ENCODE measurements at regions not wholly inside any gene's neighbourhood (a gene's known extent, or its start where the extent isn't known, plus 50 kb on each side); places are given as distances from the start of the nearest gene placed in this dataset.

DNA sequence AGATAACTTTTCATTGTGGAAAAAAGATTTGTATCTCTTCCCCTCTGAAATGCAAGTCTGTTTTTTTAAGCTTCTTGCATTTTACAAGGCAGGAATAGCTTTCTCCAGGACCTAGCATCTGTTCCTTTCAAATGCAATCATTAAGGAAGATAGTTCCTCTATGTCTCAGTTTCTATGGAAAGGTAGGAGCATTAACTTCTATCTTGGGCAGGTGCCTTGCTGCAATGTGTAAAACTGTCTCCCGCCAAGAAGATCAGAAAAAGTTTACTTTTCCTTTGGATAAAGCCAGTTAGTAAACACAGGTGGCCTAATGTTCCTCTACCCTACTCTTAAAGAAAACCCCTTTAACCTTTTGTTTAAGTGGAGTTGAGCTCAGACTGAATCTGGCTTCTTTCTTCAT lies 560.6 kb upstream of the CYLC2 start:
- TF ChIP-seq, protein P1, sequence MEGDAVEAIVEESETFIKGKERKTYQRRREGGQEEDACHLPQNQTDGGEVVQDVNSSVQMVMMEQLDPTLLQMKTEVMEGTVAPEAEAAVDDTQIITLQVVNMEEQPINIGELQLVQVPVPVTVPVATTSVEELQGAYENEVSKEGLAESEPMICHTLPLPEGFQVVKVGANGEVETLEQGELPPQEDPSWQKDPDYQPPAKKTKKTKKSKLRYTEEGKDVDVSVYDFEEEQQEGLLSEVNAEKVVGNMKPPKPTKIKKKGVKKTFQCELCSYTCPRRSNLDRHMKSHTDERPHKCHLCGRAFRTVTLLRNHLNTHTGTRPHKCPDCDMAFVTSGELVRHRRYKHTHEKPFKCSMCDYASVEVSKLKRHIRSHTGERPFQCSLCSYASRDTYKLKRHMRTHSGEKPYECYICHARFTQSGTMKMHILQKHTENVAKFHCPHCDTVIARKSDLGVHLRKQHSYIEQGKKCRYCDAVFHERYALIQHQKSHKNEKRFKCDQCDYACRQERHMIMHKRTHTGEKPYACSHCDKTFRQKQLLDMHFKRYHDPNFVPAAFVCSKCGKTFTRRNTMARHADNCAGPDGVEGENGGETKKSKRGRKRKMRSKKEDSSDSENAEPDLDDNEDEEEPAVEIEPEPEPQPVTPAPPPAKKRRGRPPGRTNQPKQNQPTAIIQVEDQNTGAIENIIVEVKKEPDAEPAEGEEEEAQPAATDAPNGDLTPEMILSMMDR (IDR thresholded peaks at IDR 0.05): no peak
- TF ChIP-seq EP300 (IDR thresholded peaks at IDR 0.05; ENCODE audit: low read depth) (no peak), POLR2A (IDR thresholded peaks at IDR 0.05) (no peak)

Measured in transverse colon (tissue), 3 donors.